Kasumi-1 (cell line): ENCODE measurements at regions not wholly inside any gene's neighbourhood (a gene's known extent, or its start where the extent isn't known, plus 50 kb on each side); places are given as distances from the start of the nearest gene placed in this dataset.
"Not testable (repeated sequence)": the region's sequence is repeated elsewhere in the genome, so short reads cannot be mapped to it uniquely, and the experiment has no call there.

Experiments
- DNase-seq, 2 experiments: peaks; one replicate each; lab custom pipeline; 2025; lab: John Stamatoyannopoulos, UW

GRCh38 chr13:89052699-89053098, 1381.5 kb downstream of the SLITRK5 start:
- DNase-seq, result no peak

- DNase-seq, result no peak
Observed at GRCh38 chr13:89053418-89053817, 1382.2 kb downstream of the SLITRK5 start.

GRCh38 chr13:89057274-89057673, 1386.1 kb downstream of the SLITRK5 start:
- no peak for DNase-seq

- DNase-seq, result no peak
Observed at GRCh38 chr13:89057862-89058261, 1386.7 kb downstream of the SLITRK5 start.

- no peak for DNase-seq
Observed at GRCh38 chr13:89061821-89062220, 1390.7 kb downstream of the SLITRK5 start.

GRCh38 chr13:89066868-89067466, 1395.8 kb downstream of the SLITRK5 start:
- peak; percentile 71 to 81 for DNase-seq

GRCh38 chr13:89072979-89073378, 1401.8 kb downstream of the SLITRK5 start:
- no peak for DNase-seq

- DNase-seq, result no peak
Observed at GRCh38 chr13:89076622-89077021, 1405.5 kb downstream of the SLITRK5 start.

- DNase-seq, result no peak
Observed at GRCh38 chr13:89082623-89083022, 1411.5 kb downstream of the SLITRK5 start.

GRCh38 chr13:89088107-89088506, 1416.9 kb downstream of the SLITRK5 start:
- not testable (repeated sequence) for DNase-seq

- DNase-seq, result peak; percentile 33 to 60
Observed at GRCh38 chr13:89097994-89098393, 1426.8 kb downstream of the SLITRK5 start.

GRCh38 chr13:89113744-89114143, 1442.6 kb downstream of the SLITRK5 start:
- no peak for DNase-seq

- no peak for DNase-seq
Observed at GRCh38 chr13:89115307-89115706, 1444.1 kb downstream of the SLITRK5 start.

GRCh38 chr13:89136678-89137077, 1465.5 kb downstream of the SLITRK5 start:
- DNase-seq, result no peak

- DNase-seq, result no peak
Observed at GRCh38 chr13:89150362-89150761, 1479.2 kb downstream of the SLITRK5 start.

GRCh38 chr13:89153941-89154340, 1482.8 kb downstream of the SLITRK5 start:
- no peak for DNase-seq

GRCh38 chr13:89163096-89163495, 1491.9 kb downstream of the SLITRK5 start:
- no peak for DNase-seq

- DNase-seq, result no peak
Observed at GRCh38 chr13:89165685-89166084, 1494.5 kb downstream of the SLITRK5 start.

GRCh38 chr13:89169951-89170350, 1498.8 kb downstream of the SLITRK5 start:
- DNase-seq, result no peak

- no peak for DNase-seq
Observed at GRCh38 chr13:89181041-89181440, 1509.9 kb downstream of the SLITRK5 start.

GRCh38 chr13:89199138-89199537, 1528.0 kb downstream of the SLITRK5 start:
- no peak for DNase-seq

- no peak for DNase-seq
Observed at GRCh38 chr13:89204435-89204834, 1533.3 kb downstream of the SLITRK5 start.

- peak; percentile 36 to 47 for DNase-seq
Observed at GRCh38 chr13:89205856-89206520, 1534.8 kb downstream of the SLITRK5 start.

GRCh38 chr13:89212186-89212585, 1541.0 kb downstream of the SLITRK5 start:
- DNase-seq, result no peak
